IMR-90 (cell line): ENCODE measurements at regions not wholly inside any gene's neighbourhood (a gene's known extent, or its start where the extent isn't known, plus 50 kb on each side); places are given as distances from the start of the nearest gene placed in this dataset.

Experiments
- ATAC-seq: fragments of 200-7000 bp; cut with Tn5 transposase; 2 replicates; pipeline ENCODE4 v1.9.1; 2020; ENCODE audit warnings: low read depth, mild to moderate bottlenecking, moderate library complexity
- BruUV-seq: library from RNA; stranded (reverse); fragments of 400-500 nt; replicated peaks from 2 replicates; lab custom pipeline; 2021; lab: Mats Ljungman, UMichigan
- CTCF ChIA-PET: fragments of 300-600 bp; formaldehyde crosslinking; extraction: SDS; loops from one replicate; lab custom pipeline; 2021; ENCODE audit warnings: antibody characterized with exemption; lab: Yijun Ruan, JAX
- POLR2A ChIA-PET: fragments of 300-600 bp; sonication (Branson Sonifier 250); formaldehyde crosslinking; loops from one replicate; lab custom pipeline; 2022; ENCODE audit warnings: antibody characterized with exemption; ENCODE audit not compliant: unreplicated experiment; lab: Charles Lee
- DNase-seq: peaks from one replicate; pipeline ENCODE4 v3.0.0; 2013
- H2AFZ ChIP-seq: replicated peaks from 2 replicates; pipeline ENCODE3; 2013; ENCODE audit warnings: low read length, mild to moderate bottlenecking; ENCODE audit not compliant: poor library complexity
- H2AK5ac ChIP-seq: 2 replicates; pipeline ENCODE4 v1.6.1; 2013; ENCODE audit warnings: low read depth, low read length, inconsistent platforms
- H2AK9ac ChIP-seq: replicated peaks from 2 replicates; pipeline ENCODE3; 2013; ENCODE audit warnings: mild to moderate bottlenecking, low read depth, low read length, moderate library complexity; ENCODE audit not compliant: poor library complexity
- H2BK120ac ChIP-seq: 2 replicates; pipeline ENCODE4 v1.6.1; 2013; ENCODE audit warnings: low read depth, low read length, inconsistent platforms
- H2BK15ac ChIP-seq: 3 replicates; pipeline ENCODE4 v1.6.1; 2013; ENCODE audit warnings: low read depth, low read length, inconsistent platforms
- H2BK20ac ChIP-seq: 2 replicates; pipeline ENCODE4 v1.6.1; 2013; ENCODE audit warnings: low read depth, mild to moderate bottlenecking, inconsistent platforms, low read length, moderate library complexity
- H2BK5ac ChIP-seq: 2 replicates; pipeline ENCODE4 v1.6.1; 2013; ENCODE audit warnings: mild to moderate bottlenecking, low read depth, low read length, inconsistent platforms; ENCODE audit not compliant: poor library complexity, severe bottlenecking
- H3K14ac ChIP-seq: replicated peaks from 2 replicates; pipeline ENCODE4 v1.6.1; 2013; ENCODE audit warnings: low read depth, low read length, inconsistent platforms
- H3K18ac ChIP-seq: 2 replicates; pipeline ENCODE4 v1.6.1; 2013; ENCODE audit warnings: low read depth, low read length, control low read depth
- H3K23ac ChIP-seq: 2 replicates; pipeline ENCODE4 v1.6.1; 2013; ENCODE audit warnings: low read depth, low read length, inconsistent platforms
- H3K27ac ChIP-seq: 2 replicates; pipeline ENCODE4 v1.5.1; 2013; ENCODE audit warnings: mild to moderate bottlenecking, control low read depth, low read length; ENCODE audit not compliant: insufficient read depth
- H3K27me3 ChIP-seq: 2 replicates; pipeline ENCODE4 v1.6.1; 2013; ENCODE audit warnings: low read length; ENCODE audit not compliant: control insufficient read depth, insufficient read depth
- H3K36me3 ChIP-seq: 2 replicates; pipeline ENCODE4 v1.6.1; 2013; ENCODE audit warnings: low read length, mixed read lengths; ENCODE audit not compliant: control insufficient read depth, insufficient read depth
- H3K4ac ChIP-seq: 2 replicates; pipeline ENCODE4 v1.6.1; 2013; ENCODE audit warnings: low read depth, low read length, inconsistent platforms
- H3K4me1 ChIP-seq: 2 replicates; pipeline ENCODE4 v1.6.1; 2013; ENCODE audit warnings: low read length, mixed read lengths; ENCODE audit not compliant: control insufficient read depth, insufficient read depth
- H3K4me2 ChIP-seq: 2 replicates; pipeline ENCODE4 v1.6.1; 2013; ENCODE audit warnings: low read depth, mild to moderate bottlenecking, control low read depth, low read length, moderate library complexity
- H3K4me3 ChIP-seq: 2 replicates; pipeline ENCODE4 v1.5.1; 2013; ENCODE audit warnings: low read depth, mild to moderate bottlenecking, control low read depth, low read length, moderate library complexity; ENCODE audit not compliant: insufficient read depth
- H3K56ac ChIP-seq: 2 replicates; pipeline ENCODE4 v1.6.1; 2013; ENCODE audit warnings: low read length, inconsistent platforms; ENCODE audit not compliant: insufficient read depth; ENCODE audit errors: extremely low read depth
- H3K79me1 ChIP-seq, 2 experiments: 2 replicates each; pipeline ENCODE4 v1.6.1; 2013; ENCODE audit warnings: low read length in 2 of 2, inconsistent platforms in 1 of 2, low read depth in 1 of 2
- H3K9ac ChIP-seq: 2 replicates; pipeline ENCODE4 v1.6.1; 2013; ENCODE audit warnings: low read depth, low read length, control low read depth
- H3K9me1 ChIP-seq: 2 replicates; pipeline ENCODE4 v1.6.1; 2013; ENCODE audit warnings: low read length, inconsistent platforms; ENCODE audit not compliant: insufficient read depth
- H3K9me3 ChIP-seq: 2 replicates; pipeline ENCODE4 v1.6.1; 2013; ENCODE audit warnings: low read length; ENCODE audit not compliant: control insufficient read depth, insufficient read depth
- H4K20me1 ChIP-seq: 2 replicates; pipeline ENCODE4 v1.6.1; 2013; ENCODE audit warnings: low read length, inconsistent platforms; ENCODE audit not compliant: insufficient read depth
- H4K5ac ChIP-seq: 2 replicates; pipeline ENCODE4 v1.6.1; 2013; ENCODE audit warnings: mild to moderate bottlenecking, low read depth, low read length, control low read depth
- H4K8ac ChIP-seq, 2 experiments: 2 replicates each; pipeline ENCODE4 v1.6.1; 2013; ENCODE audit warnings: low read depth in 2 of 2, low read length in 2 of 2, control low read depth in 1 of 2, inconsistent platforms in 1 of 2
- H4K91ac ChIP-seq: 2 replicates; pipeline ENCODE4 v1.6.1; 2013; ENCODE audit warnings: low read depth, low read length, inconsistent platforms; ENCODE audit not compliant: insufficient read depth
- BHLHE40 ChIP-seq: fragments of 150-350 bp; IDR thresholded peaks from 2 replicates; pipeline ENCODE4 v1.6.1; 2016; ENCODE audit warnings: mild to moderate bottlenecking, low read depth, low read length
- CEBPB ChIP-seq: IDR thresholded peaks from 2 replicates; pipeline ENCODE4 v1.6.1; 2012; ENCODE audit warnings: low read depth, low read length, improper control_type of control experiment
- FOS ChIP-seq: fragments of 150-350 bp; IDR thresholded peaks from 2 replicates; pipeline ENCODE4 v1.6.1; 2016; ENCODE audit warnings: low read depth, low read length
- MAFK ChIP-seq: IDR thresholded peaks from 2 replicates; pipeline ENCODE4 v1.6.1; 2012; ENCODE audit warnings: low read depth, low read length, improper control_type of control experiment
- MAZ ChIP-seq: IDR thresholded peaks from 2 replicates; pipeline ENCODE4 v1.6.1; 2012; ENCODE audit warnings: low read depth, mild to moderate bottlenecking, low read length, improper control_type of control experiment, moderate library complexity, borderline replicate concordance
- MXI1 ChIP-seq: IDR thresholded peaks from 2 replicates; pipeline ENCODE4 v1.6.1; 2012; ENCODE audit warnings: low read depth, mild to moderate bottlenecking, low read length, moderate library complexity, borderline replicate concordance
- POLR2A ChIP-seq: IDR thresholded peaks from 2 replicates; pipeline ENCODE4 v1.6.1; 2012; ENCODE audit warnings: mild to moderate bottlenecking, low read depth, low read length
- RAD21 ChIP-seq: IDR thresholded peaks from 2 replicates; pipeline ENCODE4 v1.6.1; 2012; ENCODE audit warnings: low read length, improper control_type of control experiment
- RCOR1 ChIP-seq: IDR thresholded peaks from 2 replicates; pipeline ENCODE4 v1.6.1; 2012; ENCODE audit warnings: mild to moderate bottlenecking, low read length, improper control_type of control experiment; ENCODE audit not compliant: insufficient replicate concordance
- RFX5 ChIP-seq: IDR thresholded peaks from 2 replicates; pipeline ENCODE4 v1.8.0; 2012; ENCODE audit warnings: low read depth, mild to moderate bottlenecking, low read length, moderate library complexity
- SMC3 ChIP-seq: fragments of 150-350 bp; IDR thresholded peaks from 2 replicates; pipeline ENCODE4 v1.6.1; 2016; ENCODE audit warnings: low read depth, mild to moderate bottlenecking, antibody characterized with exemption, low read length, moderate library complexity
- USF2 ChIP-seq: fragments of 150-350 bp; IDR thresholded peaks from 2 replicates; pipeline ENCODE4 v1.6.1; 2017; ENCODE audit warnings: mild to moderate bottlenecking, antibody characterized with exemption, low read length, low read depth
- WGBS, 2 experiments: methylation state at CpG; one replicate each; pipeline versions ENCODE4 v1.1.5 to v1.1.7; 2013; ENCODE audit warnings: missing lambda C conversion rate in 2 of 2; ENCODE audit not compliant: insufficient read length in 1 of 2; ENCODE audit errors: extremely low coverage in 2 of 2; 5-methylcytosine and 5-hydroxymethylcytosine counted together
- dilution Hi-C: fragments of 300-500 bp; cut with HindIII; formaldehyde crosslinking; loops from one replicate; pipeline ENCODE4 v1.14.3; 2018; ENCODE audit warnings: low sequenced_read_pairs; ENCODE audit not compliant: unreplicated experiment
- in situ Hi-C: fragments of 300-500 bp; cut with MboI; formaldehyde crosslinking; loops from 3 replicates; pipeline ENCODE4 v1.14.3; 2019; ENCODE audit warnings: low sequenced_read_pairs, inconsistent platforms, mixed read lengths
- intact Hi-C: fragments of 100-400 bp; cut with micrococcal nuclease; formaldehyde crosslinking; loops from 2 replicates; pipeline ENCODE4 v1.10.0; 2022
- TF ChIP-seq, protein P1 (sequence below): conservative IDR thresholded peaks from 2 replicates; pipeline ENCODE4 v1.5.1; 2012; ENCODE audit warnings: mild to moderate bottlenecking, low read depth, low read length, improper control_type of control experiment
- TF ChIP-seq, protein P2 (sequence below): fragments of 150-350 bp; IDR thresholded peaks from 2 replicates; pipeline ENCODE4 v1.6.1; 2016; ENCODE audit warnings: low read depth, mild to moderate bottlenecking, low read length, moderate library complexity, borderline replicate concordance

DNA sequence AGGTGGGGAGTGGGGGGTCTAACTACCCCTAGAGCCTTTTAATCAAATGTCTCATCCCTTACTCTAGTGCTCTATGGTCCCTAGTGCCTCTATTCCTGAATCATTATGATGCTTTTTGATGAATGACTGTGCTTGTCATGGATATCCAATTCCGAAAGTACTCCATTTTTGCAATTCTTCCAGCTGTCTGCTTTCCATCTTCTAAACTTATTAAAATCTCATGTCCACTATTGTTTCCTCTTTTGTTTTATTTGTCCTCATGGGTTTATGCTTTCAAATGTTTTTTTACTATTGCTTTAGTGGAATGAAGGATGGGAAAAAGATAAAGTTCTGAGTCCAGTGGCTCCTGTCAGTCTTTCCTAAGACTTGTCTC, 77.2 kb upstream of the KCNMB2 start:
- TF ChIP-seq BHLHE40 (no peak), USF2 (no peak), MAFK (no peak), CEBPB (no peak), MXI1 (no peak), MAZ (no peak), RAD21 (no peak), RFX5 (no peak), POLR2A (no peak), FOS (no peak), RCOR1 (no peak), SMC3 (no peak)
- TF ChIP-seq, protein P1, sequence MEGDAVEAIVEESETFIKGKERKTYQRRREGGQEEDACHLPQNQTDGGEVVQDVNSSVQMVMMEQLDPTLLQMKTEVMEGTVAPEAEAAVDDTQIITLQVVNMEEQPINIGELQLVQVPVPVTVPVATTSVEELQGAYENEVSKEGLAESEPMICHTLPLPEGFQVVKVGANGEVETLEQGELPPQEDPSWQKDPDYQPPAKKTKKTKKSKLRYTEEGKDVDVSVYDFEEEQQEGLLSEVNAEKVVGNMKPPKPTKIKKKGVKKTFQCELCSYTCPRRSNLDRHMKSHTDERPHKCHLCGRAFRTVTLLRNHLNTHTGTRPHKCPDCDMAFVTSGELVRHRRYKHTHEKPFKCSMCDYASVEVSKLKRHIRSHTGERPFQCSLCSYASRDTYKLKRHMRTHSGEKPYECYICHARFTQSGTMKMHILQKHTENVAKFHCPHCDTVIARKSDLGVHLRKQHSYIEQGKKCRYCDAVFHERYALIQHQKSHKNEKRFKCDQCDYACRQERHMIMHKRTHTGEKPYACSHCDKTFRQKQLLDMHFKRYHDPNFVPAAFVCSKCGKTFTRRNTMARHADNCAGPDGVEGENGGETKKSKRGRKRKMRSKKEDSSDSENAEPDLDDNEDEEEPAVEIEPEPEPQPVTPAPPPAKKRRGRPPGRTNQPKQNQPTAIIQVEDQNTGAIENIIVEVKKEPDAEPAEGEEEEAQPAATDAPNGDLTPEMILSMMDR: no peak
- TF ChIP-seq, protein P2, sequence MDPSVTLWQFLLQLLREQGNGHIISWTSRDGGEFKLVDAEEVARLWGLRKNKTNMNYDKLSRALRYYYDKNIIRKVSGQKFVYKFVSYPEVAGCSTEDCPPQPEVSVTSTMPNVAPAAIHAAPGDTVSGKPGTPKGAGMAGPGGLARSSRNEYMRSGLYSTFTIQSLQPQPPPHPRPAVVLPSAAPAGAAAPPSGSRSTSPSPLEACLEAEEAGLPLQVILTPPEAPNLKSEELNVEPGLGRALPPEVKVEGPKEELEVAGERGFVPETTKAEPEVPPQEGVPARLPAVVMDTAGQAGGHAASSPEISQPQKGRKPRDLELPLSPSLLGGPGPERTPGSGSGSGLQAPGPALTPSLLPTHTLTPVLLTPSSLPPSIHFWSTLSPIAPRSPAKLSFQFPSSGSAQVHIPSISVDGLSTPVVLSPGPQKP: no peak
- H3K9me1 ChIP-seq: no peaks in the 10 kb centered on the region
- H3K4me3 ChIP-seq: no peak overlapping the region
- ATAC-seq (no peak), DNase-seq (no peak)
- no peak overlapping the region for H4K91ac ChIP-seq
- H3K4ac ChIP-seq: no peak overlapping the region
- no peak overlapping the region for H2AFZ ChIP-seq
- no peak overlapping the region for H4K5ac ChIP-seq
- no peak overlapping the region for H2AK5ac ChIP-seq
- H3K23ac ChIP-seq: no peak overlapping the region
- no peak overlapping the region for H3K4me2 ChIP-seq
- no peak overlapping the region for H2BK5ac ChIP-seq
- peaks cover 2% of the 10 kb centered on the region; the same call in 1 of the 2 replicates for H3K27me3 ChIP-seq
- no peak overlapping the region for H3K56ac ChIP-seq
- H3K9me3 ChIP-seq: no peaks in the 10 kb centered on the region
- H3K36me3 ChIP-seq: no peaks in the 10 kb centered on the region
- ChIA-PET POLR2A (no interaction called here), CTCF (no interaction called here)
- no peak overlapping the region for H2BK15ac ChIP-seq
- H3K27ac ChIP-seq: no peak overlapping the region
- H3K14ac ChIP-seq: no peak overlapping the region
- H4K8ac ChIP-seq: no peak overlapping the region
- H4K20me1 ChIP-seq: no peaks in the 10 kb centered on the region
- intact Hi-C loops: no loop called here
- dilution Hi-C loops: no loop called here
- no peak overlapping the region for H2BK120ac ChIP-seq
- H3K4me1 ChIP-seq: no peaks in the 10 kb centered on the region
- in situ Hi-C loops: no loop called here
- no peak overlapping the region for H2AK9ac ChIP-seq
- BruUV-seq: no TSS peak
- H3K9ac ChIP-seq: no peak overlapping the region
- H2BK20ac ChIP-seq: no peak overlapping the region
- H3K79me1 ChIP-seq: no peaks in the 10 kb centered on the region
- no peak overlapping the region for H3K18ac ChIP-seq
- WGBS, 2 experiments: no CpG with 5 or more reads among the region's 1 CpG
